Esophagus squamous epithelium (tissue), 4 donors: ENCODE measurements at regions not wholly inside any gene's neighbourhood (a gene's known extent, or its start where the extent isn't known, plus 50 kb on each side); places are given as distances from the start of the nearest gene placed in this dataset.

ENCODE experiments used
- CTCF ChIP-seq, 6 experiments: fragments of 450-650 bp in 4 of 6; fragments of 200-600 bp in 2 of 6; sonication (generic) in 2 of 6; IDR thresholded peaks; one replicate each; pipeline ENCODE4 v1.5.1; 2016 to 2019; ENCODE audit warnings: antibody characterized with exemption in 6 of 6, mild to moderate bottlenecking in 4 of 6, moderate library complexity in 4 of 6
- POLR2A ChIP-seq, 4 donors: fragments of 450-650 bp; IDR thresholded peaks; one replicate each; pipeline ENCODE4 v1.6.1; 2017; ENCODE audit warnings: antibody characterized with exemption in 4 of 4, mild to moderate bottlenecking in 4 of 4, moderate library complexity in 3 of 4

DNA sequence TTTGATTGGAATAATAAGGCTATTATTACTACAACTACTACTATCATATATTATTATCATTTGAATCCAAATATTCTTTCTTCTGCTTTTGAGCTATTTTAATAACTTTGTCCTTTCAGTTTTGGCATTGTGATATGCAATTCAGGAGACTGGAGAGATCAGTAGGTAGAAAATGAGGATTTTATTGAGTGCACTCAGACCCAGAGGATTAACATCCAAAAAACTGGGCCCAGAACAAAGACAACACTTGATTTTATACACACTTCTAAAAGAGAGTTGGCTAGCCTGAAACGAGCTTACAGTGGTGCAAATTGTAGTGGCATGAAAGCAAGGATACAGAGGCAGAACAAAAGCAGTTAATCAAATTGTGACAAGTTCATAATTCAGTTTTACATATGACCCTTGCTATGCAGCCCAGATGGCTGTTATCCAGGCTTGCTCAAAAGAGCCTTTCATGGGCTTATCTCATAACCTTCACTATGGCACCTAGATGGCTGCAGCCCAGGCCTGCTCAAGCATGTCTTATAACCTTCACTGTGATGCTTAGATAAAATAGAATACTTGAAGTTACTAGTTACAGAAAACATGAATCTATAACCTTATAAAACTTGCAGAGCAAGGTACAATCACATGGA, 796.3 kb upstream of the RAG2 start:
- TF ChIP-seq CTCF (IDR thresholded peaks at IDR 0.05), result no peak
- no peak for TF ChIP-seq POLR2A (IDR thresholded peaks at IDR 0.05)
